ENCODE measurements at regions not wholly inside any gene's neighbourhood (a gene's known extent, or its start where the extent isn't known, plus 50 kb on each side); places are given as distances from the start of the nearest gene placed in this dataset.

DNA sequence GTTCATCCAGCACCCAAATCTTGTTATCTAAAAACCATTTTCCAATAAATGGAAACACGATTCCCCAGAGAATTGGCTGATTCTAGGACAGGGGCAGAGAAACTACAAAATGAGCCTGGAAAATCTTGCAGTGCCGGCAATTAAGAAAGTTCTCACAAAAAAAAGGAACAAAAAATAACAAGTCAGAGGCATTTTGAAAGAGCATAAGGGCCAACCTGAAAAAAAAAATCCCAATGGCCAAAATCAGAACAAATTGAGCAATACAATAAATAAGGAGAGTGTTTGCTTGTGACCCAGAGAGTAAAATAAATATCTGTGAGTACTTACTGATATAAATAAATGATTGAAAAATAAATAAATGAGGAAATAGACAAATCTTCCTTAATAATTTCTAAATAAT is 55.1 kb upstream of the S1PR3 start:
- TF ChIP-seq GABPA (IDR thresholded peaks at IDR 0.05 in 1 of 2, conservative IDR thresholded peaks at IDR 0.05 in 1 of 2) (no peak), HNF4A (conservative IDR thresholded peaks at IDR 0.05) (no peak), EGR1 (IDR thresholded peaks at IDR 0.05; ENCODE audit: low read depth in 2 of 2) (no peak), NR2F2 (IDR thresholded peaks at IDR 0.05) (no peak), RAD21 (IDR thresholded peaks at IDR 0.05) (peak in 1 of 2 donors; percentile 7), TAF1 (conservative IDR thresholded peaks at IDR 0.05) (no peak), HNF4G (IDR thresholded peaks at IDR 0.05) (no peak)
- TF ChIP-seq, protein P1, sequence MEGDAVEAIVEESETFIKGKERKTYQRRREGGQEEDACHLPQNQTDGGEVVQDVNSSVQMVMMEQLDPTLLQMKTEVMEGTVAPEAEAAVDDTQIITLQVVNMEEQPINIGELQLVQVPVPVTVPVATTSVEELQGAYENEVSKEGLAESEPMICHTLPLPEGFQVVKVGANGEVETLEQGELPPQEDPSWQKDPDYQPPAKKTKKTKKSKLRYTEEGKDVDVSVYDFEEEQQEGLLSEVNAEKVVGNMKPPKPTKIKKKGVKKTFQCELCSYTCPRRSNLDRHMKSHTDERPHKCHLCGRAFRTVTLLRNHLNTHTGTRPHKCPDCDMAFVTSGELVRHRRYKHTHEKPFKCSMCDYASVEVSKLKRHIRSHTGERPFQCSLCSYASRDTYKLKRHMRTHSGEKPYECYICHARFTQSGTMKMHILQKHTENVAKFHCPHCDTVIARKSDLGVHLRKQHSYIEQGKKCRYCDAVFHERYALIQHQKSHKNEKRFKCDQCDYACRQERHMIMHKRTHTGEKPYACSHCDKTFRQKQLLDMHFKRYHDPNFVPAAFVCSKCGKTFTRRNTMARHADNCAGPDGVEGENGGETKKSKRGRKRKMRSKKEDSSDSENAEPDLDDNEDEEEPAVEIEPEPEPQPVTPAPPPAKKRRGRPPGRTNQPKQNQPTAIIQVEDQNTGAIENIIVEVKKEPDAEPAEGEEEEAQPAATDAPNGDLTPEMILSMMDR (IDR thresholded peaks at IDR 0.05; ENCODE audit: low read depth, low read length, missing input control): no peak
- TF ChIP-seq, protein P2, sequence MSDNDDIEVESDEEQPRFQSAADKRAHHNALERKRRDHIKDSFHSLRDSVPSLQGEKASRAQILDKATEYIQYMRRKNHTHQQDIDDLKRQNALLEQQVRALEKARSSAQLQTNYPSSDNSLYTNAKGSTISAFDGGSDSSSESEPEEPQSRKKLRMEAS (IDR thresholded peaks at IDR 0.05): no peak

All from liver (tissue), 3 donors.